Heart left ventricle (tissue), 16 donors: ENCODE measurements at regions not wholly inside any gene's neighbourhood (a gene's known extent, or its start where the extent isn't known, plus 50 kb on each side); places are given as distances from the start of the nearest gene placed in this dataset.

Experiments
- ATAC-seq, 4 donors: fragments of 200-7000 bp; cut with Tn5 transposase; one replicate each; pipeline ENCODE4 v1.9.1; 2020 to 2022; ENCODE audit warnings: moderate library complexity in 4 of 4, mild to moderate bottlenecking in 3 of 4, moderate number of reproducible peaks in 1 of 4
- DNase-seq, 5 donors: peaks; one replicate each; pipeline ENCODE4 v3.0.0-alpha.2; 2020
- H3K27ac ChIP-seq, 12 donors: fragments of 200-600 bp; sonication (generic) in 4 of 12; one replicate each; pipeline versions ENCODE4 v1.5.0 to v1.8.0; 2016 to 2022; ENCODE audit warnings: mild to moderate bottlenecking in 2 of 12
- H3K27me3 ChIP-seq, 9 donors: fragments of 200-600 bp; sonication (generic) in 2 of 9; one replicate each; pipeline versions ENCODE4 v1.5.1 to v1.8.0; 2016 to 2022; ENCODE audit warnings: mild to moderate bottlenecking in 3 of 9
- H3K36me3 ChIP-seq, 9 donors: fragments of 200-600 bp; sonication (generic) in 2 of 9; one replicate each; pipeline versions ENCODE4 v1.5.0 to v1.8.0; 2018 to 2022; ENCODE audit warnings: mild to moderate bottlenecking in 2 of 9
- H3K4me1 ChIP-seq, 12 donors: fragments of 200-600 bp; sonication (generic) in 4 of 12; one replicate each; pipeline versions ENCODE4 v1.5.0 to v1.8.0; 2016 to 2022; ENCODE audit warnings: mild to moderate bottlenecking in 3 of 12
- H3K4me3 ChIP-seq, 12 donors: fragments of 200-600 bp; sonication (generic) in 4 of 12; one replicate each; pipeline versions ENCODE4 v1.5.0 to v1.8.0; 2017 to 2022; ENCODE audit warnings: mild to moderate bottlenecking in 9 of 12, moderate library complexity in 4 of 12
- H3K9me3 ChIP-seq, 12 donors: fragments of 200-600 bp; sonication (generic) in 4 of 12; one replicate each; pipeline versions ENCODE4 v1.5.0 to v1.8.0; 2016 to 2022; ENCODE audit warnings: mild to moderate bottlenecking in 1 of 12
- POLR2A ChIP-seq, 2 donors: fragments of 450-650 bp; IDR thresholded peaks; one replicate each; pipeline ENCODE4 v1.6.1; 2017; ENCODE audit warnings: antibody characterized with exemption in 2 of 2, mild to moderate bottlenecking in 2 of 2, moderate library complexity in 2 of 2
- WGBS, 4 donors: extraction: QIAGEN DNeasy Blood & Tissue Kit in 2 of 4; methylation state at CpG; one replicate each; pipeline versions ENCODE4 v1.1.5 to v1.1.7; 2013 to 2018; 5-methylcytosine and 5-hydroxymethylcytosine counted together
- intact Hi-C, 10 donors: fragments of 100-400 bp; cut with DNase I; formaldehyde crosslinking; loops; one replicate each; pipeline versions ENCODE4 v1.11.1 to v1.14.2; 2022
- TF ChIP-seq, protein P1 (sequence below), 12 donors: fragments of 200-600 bp; sonication (generic) in 4 of 12; IDR thresholded peaks; one replicate each; pipeline versions ENCODE4 v1.5.0 to v1.8.0; 2018 to 2022; ENCODE audit warnings: antibody characterized with exemption in 12 of 12, mild to moderate bottlenecking in 5 of 12
- donor health status: ischemic (EF 13 %, LVEDD 7.1; RV severe dilation, severe dysfunction).
- donor health status: healthy with polysubstance abuse.
- donor health status: DM: no; HTN: yes; CAD: no.
- donor health status: DM: no; HTN: no; CAD: no.
- donor health status: ischemic (EF 25% LVEDD 6.9; RV normal size, moderate dysfunction).
- donor health status: ischemic (EF 25% LVEDD 5.7; RV mildly dilated, moderate dysfunction).
- donor health status: healthy.
- donor health status: DM: yes; HTN: yes; CAD: no.
- donor health status: ischemic (EF 35%, LVEDD 5.7; RV mildly dilated, moderate dysfunction).
- donor health status: nonischemic (EF 11% LVEDD 7.7; RV severe dilation, severe dysfunction).
- donor health status: DM: yes; HTN: yes; CAD: no.
- donor health status: PGD.
- donor health status: ischemic (EF 29% LVEDD 5.4; RV normal size, mild dysfunction).
- donor health status: nonischemic (EF 23%, LVEDD 6.1; RV moderate dilation, normal function).

DNA sequence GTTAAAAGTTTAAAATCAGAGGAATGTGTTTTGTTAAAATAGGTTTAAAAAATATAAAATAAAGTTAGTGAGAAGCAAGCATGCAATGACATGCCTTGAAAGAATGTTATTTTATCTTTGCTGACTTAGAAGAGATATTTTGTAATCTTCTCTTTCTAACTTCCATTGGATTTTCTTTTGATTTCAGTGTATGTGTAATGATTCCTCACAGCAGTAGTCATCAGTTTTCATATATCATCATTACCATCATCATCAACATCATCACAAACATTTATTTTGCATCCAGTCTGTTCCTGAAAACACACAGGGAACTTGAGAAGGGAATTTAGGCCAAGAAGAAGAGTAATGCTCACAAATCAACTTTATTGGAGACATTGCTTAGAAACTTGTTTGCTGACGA lies 699.6 kb downstream of the TAF11L14 start:
- H3K27me3 ChIP-seq: no peaks in the 10 kb centered on the region
- H3K9me3 ChIP-seq: peaks cover 0 to 7% (median 0%) of the 10 kb centered on the region in 12 donors
- intact Hi-C loops: no loop called here
- DNase-seq: no peak
- TF ChIP-seq, protein P1, sequence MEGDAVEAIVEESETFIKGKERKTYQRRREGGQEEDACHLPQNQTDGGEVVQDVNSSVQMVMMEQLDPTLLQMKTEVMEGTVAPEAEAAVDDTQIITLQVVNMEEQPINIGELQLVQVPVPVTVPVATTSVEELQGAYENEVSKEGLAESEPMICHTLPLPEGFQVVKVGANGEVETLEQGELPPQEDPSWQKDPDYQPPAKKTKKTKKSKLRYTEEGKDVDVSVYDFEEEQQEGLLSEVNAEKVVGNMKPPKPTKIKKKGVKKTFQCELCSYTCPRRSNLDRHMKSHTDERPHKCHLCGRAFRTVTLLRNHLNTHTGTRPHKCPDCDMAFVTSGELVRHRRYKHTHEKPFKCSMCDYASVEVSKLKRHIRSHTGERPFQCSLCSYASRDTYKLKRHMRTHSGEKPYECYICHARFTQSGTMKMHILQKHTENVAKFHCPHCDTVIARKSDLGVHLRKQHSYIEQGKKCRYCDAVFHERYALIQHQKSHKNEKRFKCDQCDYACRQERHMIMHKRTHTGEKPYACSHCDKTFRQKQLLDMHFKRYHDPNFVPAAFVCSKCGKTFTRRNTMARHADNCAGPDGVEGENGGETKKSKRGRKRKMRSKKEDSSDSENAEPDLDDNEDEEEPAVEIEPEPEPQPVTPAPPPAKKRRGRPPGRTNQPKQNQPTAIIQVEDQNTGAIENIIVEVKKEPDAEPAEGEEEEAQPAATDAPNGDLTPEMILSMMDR (IDR thresholded peaks at IDR 0.05): no peak
- no peak for TF ChIP-seq POLR2A (IDR thresholded peaks at IDR 0.05)
- ATAC-seq: no peak
- no peaks in the 10 kb centered on the region for H3K36me3 ChIP-seq
- no peaks in the 10 kb centered on the region for H3K4me1 ChIP-seq
- H3K4me3 ChIP-seq: no peak overlapping the region
- H3K27ac ChIP-seq: no peak overlapping the region
- 41 to 85% (median 78%) methylated on average over 1 of the region's 1 CpG for WGBS, 4 donors

DNA sequence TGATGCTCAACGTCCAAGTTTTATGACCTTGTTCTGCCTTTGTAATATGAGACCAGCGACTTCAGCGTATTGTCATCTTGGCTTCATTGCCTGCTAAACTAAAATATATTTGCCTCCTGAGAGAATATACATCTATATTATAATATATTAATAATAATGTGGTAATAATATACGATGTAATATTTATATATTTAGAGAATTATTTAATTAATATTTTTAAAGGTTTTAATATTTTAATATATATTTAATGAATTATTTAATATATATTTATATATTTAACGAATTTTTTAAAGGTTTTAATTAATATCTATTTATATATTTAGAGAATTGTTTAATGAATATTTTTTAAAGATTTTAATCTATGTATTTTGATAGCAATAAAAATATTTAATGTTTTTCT lies 700.7 kb downstream of the TAF11L14 start:
- Histone ChIP-seq H3K9me3 (peaks cover 0 to 7% (median 0%) of the 10 kb centered on the region in 12 donors), H3K4me3 (no peak overlapping the region), H3K27ac (no peak overlapping the region), H3K4me1 (no peaks in the 10 kb centered on the region), H3K36me3 (no peaks in the 10 kb centered on the region), H3K27me3 (no peaks in the 10 kb centered on the region)
- ATAC-seq: no peak
- WGBS, 4 donors: 59 to 65% (median 60%) methylated on average over 5 of the region's 5 CpGs
- no peak for TF ChIP-seq POLR2A (IDR thresholded peaks at IDR 0.05)
- TF ChIP-seq, protein P1 (IDR thresholded peaks at IDR 0.05): no peak
- intact Hi-C loops: no loop called here
- no peak for DNase-seq

- Histone ChIP-seq H3K27ac (no peak overlapping the region), H3K9me3 (no peaks in the 10 kb centered on the region), H3K4me3 (no peak overlapping the region), H3K27me3 (no peaks in the 10 kb centered on the region), H3K4me1 (no peaks in the 10 kb centered on the region), H3K36me3 (no peaks in the 10 kb centered on the region)
- no peak for TF ChIP-seq POLR2A (IDR thresholded peaks at IDR 0.05)
- ATAC-seq (no peak), DNase-seq (no peak)
- intact Hi-C loops: no loop called here
- WGBS, 4 donors: 78 to 87% (median 82%) methylated on average over 3 of the region's 3 CpGs
Observed at GRCh38 chr5:18354828-18355227, 720.6 kb downstream of the TAF11L14 start.

- WGBS, 4 donors: 83 to 94% (median 91%) methylated on average over 4 of the region's 4 CpGs
- Histone ChIP-seq H3K36me3 (no peaks in the 10 kb centered on the region), H3K4me1 (no peaks in the 10 kb centered on the region), H3K27me3 (no peaks in the 10 kb centered on the region), H3K27ac (no peak overlapping the region), H3K9me3 (no peaks in the 10 kb centered on the region), H3K4me3 (no peak overlapping the region)
- DNase-seq (no peak), ATAC-seq (no peak)
- intact Hi-C loops: no loop called here
- no peak for TF ChIP-seq POLR2A (IDR thresholded peaks at IDR 0.05)
- TF ChIP-seq, protein P1 (IDR thresholded peaks at IDR 0.05): no peak
Observed at GRCh38 chr5:18357486-18357885, 723.2 kb downstream of the TAF11L14 start.

GRCh38 chr5:18366234-18366633 lies 732.0 kb downstream of the TAF11L14 start:
- no peak for DNase-seq
- Histone ChIP-seq H3K27me3 (no peaks in the 10 kb centered on the region), H3K4me1 (no peaks in the 10 kb centered on the region), H3K4me3 (no peak overlapping the region), H3K9me3 (no peaks in the 10 kb centered on the region), H3K36me3 (no peaks in the 10 kb centered on the region), H3K27ac (no peak overlapping the region)
- intact Hi-C loops: no loop called here
- no peak for ATAC-seq
- no peak for TF ChIP-seq POLR2A (IDR thresholded peaks at IDR 0.05)
- WGBS, 4 donors: 82 to 89% (median 87%) methylated on average over 8 of the region's 8 CpGs
